GM19043 (cell line): ENCODE measurements at regions not wholly inside any gene's neighbourhood (a gene's known extent, or its start where the extent isn't known, plus 50 kb on each side); places are given as distances from the start of the nearest gene placed in this dataset.

ENCODE experiments used
- ATAC-seq: cut with Tn5 transposase; IDR thresholded peaks from one replicate; pipeline ENCODE4 v1.9.1; 2021; ENCODE audit warnings: low read depth; ENCODE audit not compliant: unreplicated experiment

DNA sequence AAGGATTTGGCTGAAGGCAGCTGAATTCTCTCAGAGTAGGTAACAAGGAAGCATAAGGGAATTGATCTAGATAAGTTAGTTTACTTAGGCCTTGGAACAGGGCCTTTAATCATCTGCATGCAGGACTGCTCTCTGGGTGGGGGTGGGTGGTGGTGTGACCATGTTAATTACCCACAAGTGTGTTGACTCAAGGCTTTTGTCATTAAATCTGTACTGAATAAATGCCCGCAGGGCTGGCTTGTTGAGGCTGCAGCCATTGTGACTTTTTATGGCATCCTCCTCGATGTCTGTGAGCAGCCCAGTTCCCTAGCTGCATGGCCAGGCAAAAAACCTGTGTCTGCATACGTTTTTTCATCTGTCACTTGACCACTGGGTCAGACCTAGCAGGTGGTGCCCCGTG, 63.5 kb upstream of the ASCC3 start:
- ATAC-seq: no peak

DNA sequence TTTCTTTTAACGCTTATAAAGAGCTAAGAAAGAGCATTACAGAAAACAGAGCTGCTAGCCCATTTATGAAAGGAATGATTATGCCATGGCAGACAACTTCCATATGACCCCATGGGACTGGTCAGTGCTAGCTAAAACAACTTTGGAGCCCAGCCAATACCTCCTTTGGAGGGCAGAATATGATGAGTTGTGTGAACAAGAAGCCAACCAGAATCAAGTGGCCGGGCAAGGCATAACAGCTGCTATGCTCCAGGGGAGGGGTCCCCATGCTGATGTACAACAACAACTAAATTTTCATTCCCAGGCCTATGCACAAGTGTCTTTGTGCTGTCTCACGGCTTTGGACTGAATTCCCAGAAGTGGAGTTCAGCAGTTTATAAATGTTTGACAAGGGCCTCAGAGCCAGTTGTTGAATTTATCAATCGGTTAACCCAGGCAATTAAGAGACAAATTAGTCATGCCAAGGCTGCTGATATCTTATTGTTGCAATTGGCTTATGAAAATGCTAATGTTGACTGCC, 65.0 kb upstream of the ASCC3 start:
- ATAC-seq: no peak

DNA sequence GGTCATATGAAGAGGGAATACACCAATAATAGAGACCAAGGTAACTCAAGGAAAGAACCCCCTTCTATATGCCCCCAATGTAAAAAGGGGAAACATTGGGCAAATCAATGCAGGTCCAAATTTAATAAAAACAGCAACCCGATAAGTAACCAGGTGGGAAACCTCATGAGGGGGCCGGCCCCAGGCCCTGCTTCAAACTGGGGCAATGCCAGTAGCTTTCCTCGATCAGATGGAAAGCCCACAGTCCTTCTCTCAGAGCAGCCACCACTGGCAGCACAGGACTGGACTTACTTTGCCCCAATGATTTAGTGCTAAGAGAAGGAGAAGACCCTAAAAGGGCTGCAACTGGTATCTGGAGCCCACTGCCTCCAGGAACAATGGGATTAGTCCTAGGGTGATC, 65.6 kb upstream of the ASCC3 start:
- no peak for ATAC-seq

DNA sequence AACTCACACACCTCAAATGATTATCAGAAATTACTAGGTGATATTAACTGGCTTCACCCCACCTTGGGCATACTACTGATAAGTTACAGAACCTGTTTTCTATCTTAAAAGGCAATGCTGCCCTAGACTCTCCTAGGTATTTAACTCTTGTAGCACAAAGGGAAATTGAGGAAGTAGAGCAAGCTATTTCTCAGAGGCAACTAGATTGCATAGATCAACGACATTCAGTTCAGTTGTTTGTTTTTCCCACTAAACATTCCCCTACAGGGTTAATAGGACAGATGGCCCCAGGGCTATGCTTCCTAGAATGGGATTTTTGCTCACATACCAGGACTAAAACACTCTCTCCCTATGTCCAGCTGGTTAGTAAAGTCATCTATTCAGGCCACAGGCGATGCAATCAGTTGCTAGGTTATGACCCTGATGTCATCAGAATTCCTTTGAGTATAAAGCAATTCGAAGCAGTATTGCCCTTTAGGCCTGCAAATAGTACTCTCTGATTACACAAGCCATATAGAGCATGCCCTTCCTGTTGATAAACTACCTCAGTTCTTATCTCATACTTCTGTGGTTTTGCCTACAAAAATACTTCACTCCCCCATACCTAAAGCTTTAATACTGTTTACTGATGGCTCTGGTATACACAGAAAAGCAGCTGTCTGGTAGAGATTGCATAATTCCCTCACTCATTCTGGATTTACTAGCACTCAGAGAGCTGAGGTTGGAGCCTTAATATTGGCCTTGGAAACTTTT, 67.4 kb upstream of the ASCC3 start:
- ATAC-seq: no peak

DNA sequence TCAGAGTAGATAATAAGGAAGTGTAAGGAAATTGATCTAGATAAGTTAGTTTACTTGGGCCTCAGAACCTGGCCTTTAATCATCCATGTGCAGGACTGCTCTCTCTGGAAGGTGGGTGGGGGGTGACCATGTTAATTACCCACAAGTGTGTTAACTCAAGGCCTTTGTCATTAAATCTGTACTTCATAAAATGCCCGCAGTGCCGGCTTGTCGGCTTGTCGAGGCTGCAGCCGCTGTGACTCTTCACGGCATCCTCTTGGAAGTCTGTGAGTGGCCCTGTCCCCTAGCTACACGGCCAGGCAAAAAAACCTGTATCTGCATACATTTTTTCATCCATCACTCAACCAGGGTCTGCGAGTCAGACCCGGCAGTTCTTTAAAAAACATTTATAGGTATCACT, 70.9 kb upstream of the ASCC3 start:
- no peak for ATAC-seq

DNA sequence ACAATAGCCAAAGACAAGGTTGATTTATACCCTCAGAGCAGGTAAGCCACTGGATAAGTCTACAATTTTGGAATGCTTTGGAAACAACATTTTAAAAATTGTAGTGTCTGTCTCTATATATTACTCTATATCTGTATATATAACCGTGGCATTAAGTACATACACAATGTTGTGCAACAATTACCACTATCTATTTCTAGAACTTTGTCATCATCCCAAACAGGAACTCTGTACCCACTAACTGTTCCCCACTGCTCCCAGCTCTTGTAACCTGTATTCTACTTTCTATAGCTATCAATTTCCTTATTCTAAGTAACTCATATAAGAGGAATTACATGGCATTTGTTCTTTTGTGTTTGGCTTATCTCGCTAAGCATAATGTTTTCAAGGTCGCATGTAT, 78.2 kb upstream of the ASCC3 start:
- no peak for ATAC-seq

DNA sequence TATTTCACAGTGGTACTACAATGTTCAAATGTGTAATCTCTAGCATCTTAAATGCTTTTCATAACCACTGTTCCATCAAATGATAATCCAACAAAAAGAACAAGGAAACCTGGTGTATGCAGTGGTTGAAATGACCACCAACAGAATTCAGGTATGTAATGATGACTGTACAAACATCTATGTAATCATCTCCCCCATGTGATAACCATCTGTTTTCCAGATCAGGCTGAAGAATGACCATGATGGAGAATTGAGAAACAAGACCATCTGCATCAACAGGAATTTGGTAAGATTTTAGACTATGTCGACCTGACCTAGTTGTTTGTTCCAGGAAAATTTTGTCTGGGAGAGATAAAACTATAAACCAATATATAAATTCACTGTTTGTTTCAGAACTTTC, 81.3 kb upstream of the ASCC3 start:
- no peak for ATAC-seq

DNA sequence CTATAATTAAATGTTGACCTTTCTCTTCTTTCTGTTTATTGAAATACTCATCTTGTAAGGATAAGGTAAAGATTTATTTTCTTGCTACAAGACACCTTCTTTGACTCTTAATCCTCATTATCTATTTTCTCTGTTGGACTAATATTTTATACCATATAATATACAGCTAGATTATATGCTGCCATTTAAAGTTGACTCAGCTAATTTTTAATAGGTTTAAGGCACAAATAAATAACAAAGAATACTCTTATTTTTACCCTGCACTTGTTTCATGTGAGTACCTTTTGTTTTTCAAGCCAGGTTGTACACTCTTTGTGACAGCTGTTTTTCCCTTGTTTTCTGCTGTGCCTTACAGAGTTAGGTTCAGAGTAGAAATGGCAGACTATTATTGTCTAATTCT, 83.9 kb upstream of the ASCC3 start:
- no peak for ATAC-seq

DNA sequence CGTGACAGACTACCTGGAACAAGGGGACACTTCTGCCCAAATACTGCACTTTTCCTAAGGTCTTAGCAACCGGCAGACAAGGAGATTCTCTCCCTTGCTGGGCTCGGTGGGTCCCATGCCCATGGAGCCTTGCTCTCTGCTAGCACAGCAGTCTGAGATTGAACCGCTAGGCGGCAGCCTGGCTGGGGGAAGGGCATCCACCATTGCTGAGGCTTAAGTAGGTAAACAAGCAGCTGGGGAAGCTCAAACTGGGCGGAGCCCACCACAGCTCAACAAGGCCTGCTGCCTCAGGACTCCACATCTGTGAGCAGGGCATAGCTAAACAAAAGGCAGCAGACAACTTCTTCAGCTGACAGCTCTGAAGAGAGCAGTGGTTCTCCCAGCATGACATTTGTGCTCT, 87.8 kb upstream of the ASCC3 start:
- ATAC-seq: no peak

DNA sequence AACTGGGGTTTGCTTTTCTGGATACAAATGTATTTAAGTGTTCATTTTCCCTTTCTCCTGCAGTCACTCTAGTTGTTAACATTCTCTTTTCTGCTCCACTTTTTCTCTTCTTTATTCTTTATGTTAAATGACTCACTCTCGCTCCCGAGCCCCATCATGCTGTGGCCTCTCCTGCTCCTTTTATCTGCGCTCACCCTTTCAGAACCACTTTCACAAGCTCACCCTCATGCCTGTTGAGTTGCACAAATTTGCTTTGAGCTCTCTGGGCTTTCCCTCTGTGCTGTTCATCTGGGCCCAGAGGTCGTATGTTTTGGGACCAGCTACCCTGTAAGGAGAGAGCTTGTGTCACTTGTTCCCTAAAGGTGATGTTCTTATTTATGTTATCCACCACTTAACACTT, 98.1 kb upstream of the ASCC3 start:
- ATAC-seq: no peak

DNA sequence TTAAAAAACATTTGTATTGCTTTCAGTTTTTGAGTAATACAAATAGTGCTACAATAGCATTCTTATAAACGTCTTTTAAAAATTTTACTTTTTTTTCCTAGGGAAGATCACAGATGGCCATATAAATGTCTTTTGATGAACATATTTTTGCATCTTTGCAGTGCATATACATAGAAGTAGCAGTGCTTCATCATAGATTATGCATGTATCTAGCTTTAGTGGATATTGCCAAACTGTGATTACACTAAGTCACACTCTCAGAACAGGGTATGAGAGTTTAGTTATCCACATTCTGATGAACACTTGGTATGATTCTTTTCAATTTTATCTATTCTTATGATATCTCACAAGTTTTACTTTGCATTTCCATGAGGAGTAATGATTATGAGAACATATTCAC, 99.8 kb upstream of the ASCC3 start:
- no peak for ATAC-seq

DNA sequence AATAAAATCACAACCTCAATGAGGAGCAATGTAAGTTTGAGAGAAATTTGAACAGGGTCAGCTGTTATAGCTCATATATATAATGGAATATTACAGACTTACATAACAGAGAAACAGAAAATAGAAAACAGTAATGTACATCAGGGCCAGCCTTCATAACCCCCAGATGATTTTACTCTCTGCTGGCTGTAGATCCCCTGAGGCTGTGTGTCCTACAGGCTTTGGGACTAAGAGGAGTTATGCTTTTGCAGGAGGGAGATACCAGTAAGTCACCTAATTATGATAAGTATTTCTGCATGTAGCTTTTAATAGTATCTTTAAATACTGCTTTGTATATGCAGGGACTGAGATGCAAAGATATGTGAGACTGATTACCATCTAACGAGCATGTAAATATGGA, 105.8 kb upstream of the ASCC3 start:
- ATAC-seq: no peak

DNA sequence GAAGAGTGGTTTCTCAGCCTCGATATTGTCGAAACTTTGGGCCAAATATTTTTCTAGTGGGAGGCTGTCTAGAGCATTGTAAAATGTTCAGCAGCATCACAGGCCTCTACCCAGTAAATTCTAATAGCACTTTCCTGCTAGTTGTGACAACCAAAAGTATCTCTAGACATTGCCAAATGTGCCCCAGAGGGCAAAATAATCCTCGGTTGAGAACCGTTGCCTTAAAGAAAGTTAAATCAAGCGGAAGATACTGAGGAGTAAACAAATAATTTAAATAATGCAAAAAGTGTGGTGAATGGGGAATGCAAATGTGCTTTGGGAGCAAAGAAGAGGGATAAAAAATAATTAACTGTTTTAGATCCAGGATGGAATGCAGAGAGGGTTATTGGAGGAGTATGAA, 106.4 kb upstream of the ASCC3 start:
- ATAC-seq: no peak

DNA sequence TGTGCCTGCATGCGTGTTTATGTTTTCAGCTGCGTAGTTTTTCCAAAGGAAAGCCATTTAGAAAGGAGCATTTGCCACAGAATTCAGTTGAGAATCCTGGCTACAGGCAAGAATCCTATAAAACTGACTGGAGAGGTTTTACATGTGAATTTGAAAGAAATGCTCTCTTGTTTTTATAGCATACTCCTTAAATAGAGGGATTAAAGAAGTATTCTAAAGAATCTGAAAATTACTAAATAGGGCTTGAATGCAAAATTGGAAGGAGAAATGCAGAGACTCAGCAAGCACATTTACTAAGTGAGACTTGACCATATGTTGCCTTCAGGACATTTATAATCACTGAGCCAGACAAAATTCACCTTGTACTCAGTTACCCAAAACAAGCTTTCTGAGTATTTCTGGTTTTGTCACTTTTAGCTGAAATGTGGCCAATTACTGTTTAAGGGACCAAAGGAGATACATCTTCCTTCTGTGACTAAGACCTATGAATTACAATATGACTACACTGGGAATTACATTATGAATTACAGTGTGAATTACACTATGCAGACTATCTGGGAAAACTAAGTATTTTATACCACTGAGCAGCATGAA, 107.4 kb upstream of the ASCC3 start:
- no peak for ATAC-seq

DNA sequence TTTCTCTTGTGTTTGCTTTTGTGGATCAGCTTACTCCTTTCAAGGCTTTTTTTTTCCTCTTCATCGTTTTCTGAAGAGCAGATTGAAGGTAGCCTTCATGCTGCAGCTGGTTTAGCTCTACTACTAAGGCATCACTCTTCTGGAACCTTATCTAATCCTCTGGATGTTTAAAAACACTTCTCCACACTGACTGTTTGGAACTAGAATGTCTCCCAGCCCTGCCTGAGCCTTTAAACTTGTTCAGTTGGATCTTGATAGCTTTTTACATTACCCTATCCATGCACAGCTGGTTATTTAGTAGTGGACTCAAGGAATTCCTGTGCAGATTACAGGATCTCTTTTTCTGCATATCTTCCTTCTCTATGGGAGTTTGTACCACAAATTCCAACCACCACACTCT, 108.9 kb upstream of the ASCC3 start:
- no peak for ATAC-seq

DNA sequence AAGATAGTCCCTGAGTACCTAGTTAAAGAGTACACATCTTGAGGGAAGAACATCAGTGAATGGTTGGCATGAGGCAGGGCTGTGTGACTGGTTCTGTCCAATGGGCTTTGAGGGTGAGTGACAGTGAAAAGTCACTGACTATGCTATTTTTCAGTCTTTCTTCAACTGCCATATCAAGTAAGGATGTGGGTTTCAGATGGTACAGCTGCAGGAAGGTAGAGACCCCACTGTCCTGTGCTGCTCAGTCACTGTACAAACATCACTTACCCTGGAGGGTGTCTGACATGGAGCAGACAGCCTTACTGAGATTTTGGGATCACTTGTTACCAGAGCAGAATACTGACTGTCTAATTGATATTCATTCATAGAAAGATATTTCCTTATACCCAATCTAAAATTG, 115.3 kb upstream of the ASCC3 start:
- ATAC-seq: no peak

DNA sequence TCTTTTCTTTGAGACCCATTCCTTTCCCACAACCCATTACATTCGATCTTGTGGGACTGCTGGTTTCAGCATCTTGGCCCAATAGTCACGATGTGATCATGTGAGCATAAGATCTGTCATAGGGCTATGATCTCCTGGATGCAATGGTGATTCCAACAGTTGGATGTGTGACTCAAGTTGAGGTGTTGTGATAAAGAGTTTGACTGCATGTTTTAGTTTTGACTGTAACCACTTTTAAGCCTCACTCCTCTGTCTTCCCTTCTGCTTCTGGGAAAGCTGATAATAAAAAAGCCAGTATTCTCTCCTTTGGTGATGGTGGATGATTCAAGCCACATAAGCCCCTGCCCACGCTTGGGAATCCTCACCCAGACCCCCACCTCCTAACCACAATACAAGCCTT, 117.0 kb upstream of the ASCC3 start:
- no peak for ATAC-seq

DNA sequence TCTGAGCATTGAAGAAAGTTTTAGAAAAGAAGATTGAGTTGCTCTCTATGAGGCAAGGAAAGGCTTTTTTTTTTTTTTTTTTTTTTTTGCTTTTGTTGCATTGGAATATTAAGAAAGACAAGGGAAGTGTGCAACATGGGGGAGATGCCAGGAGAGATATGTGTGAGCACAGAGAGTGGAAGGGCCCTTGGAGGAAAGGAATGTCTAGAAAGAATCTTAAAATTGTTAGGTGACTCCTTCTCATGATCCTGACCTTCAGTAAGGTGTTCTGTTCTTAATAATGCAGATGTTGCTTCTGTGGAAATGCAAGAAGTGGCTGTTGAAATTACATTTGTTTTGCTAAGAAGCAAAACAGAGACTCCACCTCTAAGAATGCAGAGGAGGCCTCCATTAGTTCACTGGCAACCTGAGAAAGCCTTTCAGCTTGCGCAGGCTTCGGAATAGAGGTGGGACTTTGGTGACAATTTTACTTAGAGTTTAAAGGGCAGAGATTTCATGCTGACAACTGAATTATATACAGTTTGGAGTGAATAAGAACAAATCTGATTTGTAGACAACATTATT, 118.0 kb upstream of the ASCC3 start:
- no peak for ATAC-seq

DNA sequence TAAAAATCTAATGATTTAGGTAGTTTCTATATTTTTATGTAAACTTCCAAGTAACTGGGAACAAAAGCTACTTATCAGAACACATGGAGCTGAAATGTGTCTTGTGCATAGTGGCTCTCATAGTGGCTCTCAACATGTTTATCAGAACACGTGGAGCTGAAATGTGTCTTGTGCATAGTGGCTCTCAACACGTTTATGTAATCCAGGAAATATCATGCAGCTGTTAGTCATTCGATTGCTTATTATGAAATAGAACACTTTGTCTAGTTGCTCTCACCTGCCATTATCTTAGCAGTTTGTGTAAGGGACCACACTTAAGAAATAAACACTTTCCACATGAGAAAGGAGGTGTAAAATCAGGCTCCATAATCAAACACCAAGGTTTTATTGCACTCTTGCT, 119.2 kb upstream of the ASCC3 start:
- ATAC-seq: no peak

DNA sequence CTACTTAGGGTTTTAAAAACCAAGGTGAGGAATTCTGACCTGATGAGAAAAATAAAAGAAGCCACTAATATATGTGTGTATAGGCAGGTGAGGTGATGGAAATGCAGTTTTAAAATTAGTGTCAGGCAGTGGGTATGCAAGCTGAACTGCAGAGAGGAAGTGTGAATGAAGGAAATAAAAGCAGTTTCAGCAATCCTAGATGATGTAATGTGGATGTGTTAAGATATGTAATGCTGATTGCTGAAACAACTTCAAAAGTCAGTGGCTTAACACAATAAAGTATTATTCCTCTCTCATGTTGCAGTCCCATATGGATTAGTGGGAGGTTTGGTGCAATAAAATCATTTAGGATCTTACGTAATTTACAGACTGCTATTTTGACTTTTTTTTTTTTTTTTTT, 119.9 kb upstream of the ASCC3 start:
- no peak for ATAC-seq

DNA sequence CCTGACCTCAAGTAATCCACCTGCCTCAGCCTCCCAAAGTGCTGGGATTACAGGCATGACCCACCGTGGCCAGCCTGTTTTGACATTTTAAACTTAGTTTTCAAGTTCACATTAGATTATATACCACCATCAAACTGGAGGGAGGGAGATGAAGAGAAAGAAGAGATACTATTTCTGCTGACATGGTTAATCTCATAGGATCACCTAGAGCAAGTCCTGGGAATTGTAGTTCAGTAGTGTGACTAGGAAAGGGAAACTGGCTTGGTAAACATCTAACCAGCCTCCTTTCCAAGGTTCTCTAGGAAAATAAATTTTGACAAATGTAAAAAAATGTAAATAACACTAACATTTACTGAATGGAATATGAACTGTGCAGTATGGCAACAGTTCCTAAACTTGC, 120.5 kb upstream of the ASCC3 start:
- ATAC-seq: no peak

DNA sequence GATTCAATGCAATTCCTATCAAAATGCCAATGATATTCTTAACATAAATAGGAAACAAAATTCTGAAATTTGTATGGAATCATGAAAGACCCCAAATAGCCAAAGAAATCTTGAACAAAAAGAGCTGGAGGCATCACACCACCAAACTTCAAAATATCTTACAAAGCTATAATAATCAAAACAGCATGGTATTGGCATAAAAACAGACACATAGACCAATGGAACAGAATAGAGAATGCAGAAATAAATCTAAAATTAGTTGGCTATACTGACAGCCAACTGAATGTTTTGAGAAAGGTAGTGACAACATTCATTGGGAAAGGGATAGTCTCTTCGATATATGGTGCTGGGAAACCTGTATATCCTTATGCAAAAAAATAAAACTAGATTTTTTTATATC, 121.9 kb upstream of the ASCC3 start:
- ATAC-seq: no peak
